H1 (cell line): ENCODE measurements at regions not wholly inside any gene's neighbourhood (a gene's known extent, or its start where the extent isn't known, plus 50 kb on each side); places are given as distances from the start of the nearest gene placed in this dataset.

ENCODE experiments used
- CTCF ChIA-PET: fragments of 300-600 bp; sonication (Branson Sonifier 250); formaldehyde crosslinking; loops from one replicate; lab custom pipeline; 2021; ENCODE audit not compliant: partially characterized antibody; lab: Charles Lee
- POLR2A ChIA-PET: fragments of 300-600 bp; sonication (Branson Sonifier 250); formaldehyde crosslinking; loops from one replicate; lab custom pipeline; 2021; ENCODE audit warnings: inconsistent platforms; ENCODE audit not compliant: partially characterized antibody; lab: Charles Lee
- DNase-seq, 2 experiments: peaks; one replicate each; pipeline versions ENCODE4 v3.0.0 to v3.0.0-alpha.2; 2010 to 2022; ENCODE audit warnings: low spot score in 2 of 2, low read depth in 1 of 2, mixed read lengths in 1 of 2
- FAIRE-seq: peaks from 2 replicates; lab custom pipeline; 2011; peaks lifted over from hg19 to GRCh38; lab: Jason Lieb, UNC
- H2AFZ ChIP-seq: 2 replicates; pipeline ENCODE4 v1.8.1; 2012; ENCODE audit warnings: low read length, inconsistent platforms
- H2AK5ac ChIP-seq: 2 replicates; pipeline ENCODE4 v1.6.1; 2013; ENCODE audit warnings: low read depth, low read length
- H2BK120ac ChIP-seq: replicated peaks from 2 replicates; pipeline ENCODE3; 2013; ENCODE audit warnings: low read depth, low read length, inconsistent platforms
- H2BK12ac ChIP-seq: 2 replicates; pipeline ENCODE4 v1.6.1; 2013; ENCODE audit warnings: low read depth, low read length
- H2BK15ac ChIP-seq: 2 replicates; pipeline ENCODE4 v1.6.1; 2013; ENCODE audit warnings: low read length
- H2BK20ac ChIP-seq: 2 replicates; pipeline ENCODE4 v1.6.1; 2013; ENCODE audit warnings: low read length
- H2BK5ac ChIP-seq: 2 replicates; pipeline ENCODE4 v1.6.1; 2013; ENCODE audit warnings: low read depth, low read length
- H3K14ac ChIP-seq: 2 replicates; pipeline ENCODE4 v1.6.1; 2013; ENCODE audit warnings: inconsistent platforms; ENCODE audit not compliant: insufficient read length
- H3K18ac ChIP-seq: 2 replicates; pipeline ENCODE4 v1.6.1; 2013; ENCODE audit warnings: low read length; ENCODE audit errors: extremely low read depth
- H3K23ac ChIP-seq: 2 replicates; pipeline ENCODE4 v1.6.1; 2013; ENCODE audit warnings: inconsistent platforms; ENCODE audit not compliant: insufficient read length
- H3K23me2 ChIP-seq: 2 replicates; pipeline ENCODE4 v1.6.1; 2013; ENCODE audit warnings: low read depth, low read length
- H3K27ac ChIP-seq: 2 replicates; pipeline ENCODE4 v1.6.1; 2011; ENCODE audit warnings: low read depth, low read length, inconsistent platforms
- H3K27me3 ChIP-seq, 4 experiments: replicated peaks in 1 of 4; 1 replicate in 1 of 4; 2 replicates in 3 of 4; pipeline versions ENCODE4 v1.6.1 to v1.8.1; 2011 to 2013; ENCODE audit warnings: low read length in 3 of 4, mild to moderate bottlenecking in 3 of 4, inconsistent platforms in 2 of 4, mixed read lengths in 2 of 4, moderate library complexity in 1 of 4; ENCODE audit not compliant: control insufficient read depth in 3 of 4, insufficient read depth in 3 of 4; ENCODE audit errors: extremely low read depth in 1 of 4
- H3K36me3 ChIP-seq, 4 experiments: 2 replicates each; pipeline versions ENCODE4 v1.6.1 to v1.8.1; 2011 to 2013; ENCODE audit warnings: mild to moderate bottlenecking in 4 of 4, low read length in 3 of 4, moderate library complexity in 2 of 4, control low read depth in 1 of 4, inconsistent platforms in 1 of 4; ENCODE audit not compliant: insufficient read depth in 4 of 4, control insufficient read depth in 2 of 4
- H3K4ac ChIP-seq: replicated peaks from 2 replicates; pipeline ENCODE3; 2013; ENCODE audit warnings: low read length, low read depth, mixed read lengths, inconsistent platforms; ENCODE audit not compliant: insufficient read length
- H3K4me1 ChIP-seq, 4 experiments: replicated peaks in 1 of 4; 1 replicate in 1 of 4; 2 replicates in 3 of 4; pipeline versions ENCODE4 v1.6.1 to v1.8.1; 2011 to 2013; ENCODE audit warnings: low read length in 3 of 4, inconsistent platforms in 2 of 4, mixed read lengths in 1 of 4; ENCODE audit not compliant: insufficient read depth in 4 of 4, control insufficient read depth in 3 of 4
- H3K4me2 ChIP-seq, 2 experiments: 2 replicates each; pipeline versions ENCODE4 v1.6.1 to v1.8.1; 2011 to 2013; ENCODE audit warnings: low read depth in 2 of 2, low read length in 2 of 2, control low read depth in 1 of 2, inconsistent platforms in 1 of 2, mild to moderate bottlenecking in 1 of 2; ENCODE audit not compliant: insufficient read depth in 1 of 2
- H3K4me3 ChIP-seq, 4 experiments: fragments of 200-600, 300-600 bp in 1 of 4; sonication (generic), shearing (Covaris generic), sonication (Bioruptor Twin) in 1 of 4; 2 replicates each; pipeline versions ENCODE4 v1.5.1 to v1.8.1; 2011 to 2016; ENCODE audit warnings: low read length in 4 of 4, low read depth in 3 of 4, control low read depth in 2 of 4, inconsistent platforms in 2 of 4, mild to moderate bottlenecking in 2 of 4, mixed read lengths in 1 of 4, moderate library complexity in 1 of 4; ENCODE audit not compliant: insufficient read depth in 2 of 4; ENCODE audit errors: extremely low read depth in 1 of 4
- H3K56ac ChIP-seq: replicated peaks from 2 replicates; pipeline ENCODE3; 2013; ENCODE audit warnings: low read depth, mild to moderate bottlenecking, mixed read lengths, low read length, inconsistent platforms; ENCODE audit not compliant: insufficient read length
- H3K79me1 ChIP-seq: 2 replicates; pipeline ENCODE4 v1.6.1; 2013; ENCODE audit warnings: low read depth, low read length, control low read depth
- H3K79me2 ChIP-seq, 2 experiments: 2 replicates each; pipeline versions ENCODE4 v1.6.1 to v1.8.1; 2012 to 2013; ENCODE audit warnings: low read length in 2 of 2, mild to moderate bottlenecking in 2 of 2, inconsistent platforms in 1 of 2; ENCODE audit not compliant: insufficient read depth in 2 of 2, control insufficient read depth in 1 of 2
- H3K9ac ChIP-seq, 4 experiments: replicated peaks in 1 of 4; 1 replicate in 1 of 4; 2 replicates in 3 of 4; pipeline versions ENCODE4 v1.6.1 to v1.8.1; 2011 to 2013; ENCODE audit warnings: low read depth in 3 of 4, low read length in 3 of 4, control low read depth in 2 of 4, mild to moderate bottlenecking in 2 of 4, moderate library complexity in 2 of 4, inconsistent platforms in 1 of 4; ENCODE audit errors: extremely low read depth in 1 of 4
- H3K9me3 ChIP-seq, 2 experiments: 2 replicates each; pipeline versions ENCODE4 v1.6.1 to v1.8.1; 2012 to 2013; ENCODE audit warnings: mild to moderate bottlenecking in 2 of 2, moderate library complexity in 2 of 2, control low read depth in 1 of 2, inconsistent platforms in 1 of 2, low read depth in 1 of 2, low read length in 1 of 2, mixed read lengths in 1 of 2; ENCODE audit not compliant: insufficient read depth in 2 of 2
- H4K20me1 ChIP-seq, 2 experiments: replicated peaks in 1 of 2; 2 replicates each; pipeline versions ENCODE3 to v1.8.1; 2011 to 2013; ENCODE audit warnings: inconsistent platforms in 2 of 2, low read length in 2 of 2, mild to moderate bottlenecking in 1 of 2; ENCODE audit not compliant: insufficient read depth in 2 of 2, control insufficient read depth in 1 of 2
- H4K5ac ChIP-seq: 2 replicates; pipeline ENCODE4 v1.6.1; 2013; ENCODE audit warnings: low read length, low read depth, mixed read lengths, inconsistent platforms; ENCODE audit not compliant: insufficient read length
- H4K8ac ChIP-seq: 2 replicates; pipeline ENCODE4 v1.8.0; 2013; ENCODE audit warnings: mild to moderate bottlenecking, moderate library complexity, low read length, inconsistent platforms; ENCODE audit not compliant: insufficient read depth; ENCODE audit errors: extremely low read depth
- H4K91ac ChIP-seq: replicated peaks from 2 replicates; pipeline ENCODE3; 2013; ENCODE audit warnings: low read length, mixed read lengths, inconsistent platforms; ENCODE audit not compliant: insufficient read length
- KDM1A ChIP-seq: fragments of 200-600, 300-600 bp; sonication (generic); IDR thresholded peaks from 2 replicates; pipeline ENCODE4 v1.7.1; 2016; ENCODE audit warnings: mild to moderate bottlenecking, low read length, borderline replicate concordance
- TCF12 ChIP-seq: IDR thresholded peaks from 2 replicates; pipeline ENCODE4 v1.6.1; 2011; ENCODE audit warnings: low read depth, mild to moderate bottlenecking, low read length
- WGBS, 2 experiments: shearing (Covaris generic) in 1 of 2; methylation state at CpG; one replicate each; pipeline versions ENCODE4 v1.1.6 to v1.1.7; 2013 to 2015; ENCODE audit warnings: low lambda C conversion rate in 2 of 2, mixed read lengths in 2 of 2, inconsistent platforms in 1 of 2, low coverage in 1 of 2, missing lambda C conversion rate in 1 of 2; ENCODE audit not compliant: insufficient replicate concordance in 2 of 2, insufficient coverage in 1 of 2, insufficient read length in 1 of 2; ENCODE audit errors: extremely low coverage in 1 of 2, missing lambda C conversion rate in 1 of 2; 5-methylcytosine and 5-hydroxymethylcytosine counted together

GRCh38 chr2:16739778-16740581 lies 74.3 kb upstream of the CYRIA start:
- no peak overlapping the region for H3K18ac ChIP-seq
- no peak overlapping the region for H2AK5ac ChIP-seq
- H3K4me3 ChIP-seq, result no peak overlapping the region
- H2AFZ ChIP-seq, result no peak overlapping the region
- H3K4ac ChIP-seq, result no peak overlapping the region
- H3K9ac ChIP-seq, result no peak overlapping the region
- H3K4me2 ChIP-seq, result no peak overlapping the region
- H3K36me3 ChIP-seq, result no peaks in the 10 kb centered on the region
- no peak overlapping the region for H2BK15ac ChIP-seq
- H2BK120ac ChIP-seq, result no peak overlapping the region
- H2BK5ac ChIP-seq, result no peak overlapping the region
- H3K4me1 ChIP-seq, result no peaks in the 10 kb centered on the region
- no peaks in the 10 kb centered on the region for H3K79me1 ChIP-seq
- H3K27me3 ChIP-seq, result no peaks in the 10 kb centered on the region
- DNase-seq (no peak), FAIRE-seq (no peak)
- H4K5ac ChIP-seq, result no peak overlapping the region
- no peak overlapping the region for H3K56ac ChIP-seq
- no peak overlapping the region for H3K23ac ChIP-seq
- H4K8ac ChIP-seq, result no peak overlapping the region
- no peaks in the 10 kb centered on the region for H4K20me1 ChIP-seq
- H3K9me3 ChIP-seq, result no peaks in the 10 kb centered on the region
- no peak overlapping the region for H3K14ac ChIP-seq
- ChIA-PET CTCF (interaction anchor here (0.6 to 3.0 kb wide), 4 partner anchors 17 to 522 kb away, joined by 3 to 15 read pairs (median 7); no protein-coding TSS in a partner anchor), POLR2A (no interaction called here)
- WGBS, 2 experiments, result 91% methylated on average over 4 of the region's 4 CpGs; no CpG with 5 or more reads in 1 of the 2 experiments
- TF ChIP-seq TCF12 (no peak), KDM1A (peak; percentile 68)
- H3K23me2 ChIP-seq, result no peaks in the 10 kb centered on the region
- H4K91ac ChIP-seq, result no peak overlapping the region
- H3K27ac ChIP-seq, result no peak overlapping the region
- H3K79me2 ChIP-seq, result no peaks in the 10 kb centered on the region
- no peak overlapping the region for H2BK12ac ChIP-seq
- H2BK20ac ChIP-seq, result no peak overlapping the region
